ENCODE measurements at regions not wholly inside any gene's neighbourhood (a gene's known extent, or its start where the extent isn't known, plus 50 kb on each side); places are given as distances from the start of the nearest gene placed in this dataset.

GRCh38 chr16:14329727-14330350 is 258.7 kb downstream of the MRTFB start:
- no peaks in the 10 kb centered on the region for H3K4me1 Mint-ChIP-seq (ENCODE audit: low read depth, unreplicated experiment)
- no peak overlapping the region for H3K4me3 Mint-ChIP-seq (ENCODE audit: unreplicated experiment)
- no peak for DNase-seq
- peaks cover 1% of the 10 kb centered on the region for H3K27me3 Mint-ChIP-seq (ENCODE audit: unreplicated experiment)
- H3K27ac Mint-ChIP-seq (ENCODE audit: unreplicated experiment) = no peak overlapping the region
- H3K36me3 Mint-ChIP-seq (ENCODE audit: unreplicated experiment) = no peaks in the 10 kb centered on the region
- TF ChIP-seq CTCF (IDR thresholded peaks at IDR 0.05; ENCODE audit: partially characterized antibody, unreplicated experiment) = no peak
- H3K9me3 Mint-ChIP-seq (ENCODE audit: unreplicated experiment) = no peaks in the 10 kb centered on the region

GRCh38 chr16:14325502-14326401 is 254.6 kb downstream of the MRTFB start:
- Mint-ChIP-seq H3K4me3 (ENCODE audit: unreplicated experiment) (no peak overlapping the region), H3K4me1 (ENCODE audit: low read depth, unreplicated experiment) (no peaks in the 10 kb centered on the region)

DNA sequence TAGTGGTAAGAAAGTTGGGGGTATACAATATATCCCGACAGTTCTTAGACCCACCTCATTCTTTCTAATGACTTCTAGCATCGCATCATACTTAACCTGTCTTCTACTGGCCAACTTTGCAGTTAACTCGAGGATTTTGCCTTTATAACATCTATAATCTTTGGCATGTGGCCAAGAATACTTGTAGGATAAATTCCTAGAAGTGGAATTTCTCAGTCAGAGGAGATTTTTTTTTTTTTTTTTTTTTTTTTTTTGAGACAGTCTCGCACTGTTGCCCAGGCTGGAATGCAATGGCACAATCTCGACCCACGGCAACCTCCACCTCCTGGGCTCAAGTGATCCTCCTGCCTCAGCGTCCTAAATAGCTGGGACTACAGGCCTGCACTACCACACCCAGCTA is 253.5 kb downstream of the MRTFB start:
- Mint-ChIP-seq H3K36me3 (ENCODE audit: unreplicated experiment) (no peaks in the 10 kb centered on the region), H3K4me1 (ENCODE audit: low read depth, unreplicated experiment) (no peaks in the 10 kb centered on the region), H3K4me3 (ENCODE audit: unreplicated experiment) (no peak overlapping the region), H3K27me3 (ENCODE audit: unreplicated experiment) (peaks cover 4% of the 10 kb centered on the region), H3K27ac (ENCODE audit: unreplicated experiment) (no peak overlapping the region), H3K9me3 (ENCODE audit: unreplicated experiment) (no peaks in the 10 kb centered on the region)
- TF ChIP-seq CTCF (IDR thresholded peaks at IDR 0.05; ENCODE audit: partially characterized antibody, unreplicated experiment) = no peak
- DNase-seq = no peak

More at GRCh38 chr16:14325502-14326401, 254.6 kb downstream of the MRTFB start:
- Mint-ChIP-seq H3K36me3 (ENCODE audit: unreplicated experiment) (no peaks in the 10 kb centered on the region), H3K27me3 (ENCODE audit: unreplicated experiment) (peaks cover 4% of the 10 kb centered on the region), H3K27ac (ENCODE audit: unreplicated experiment) (no peak overlapping the region), H3K9me3 (ENCODE audit: unreplicated experiment) (no peaks in the 10 kb centered on the region)
- DNase-seq = no peak
- no peak for TF ChIP-seq CTCF (IDR thresholded peaks at IDR 0.05; ENCODE audit: partially characterized antibody, unreplicated experiment)

DNA sequence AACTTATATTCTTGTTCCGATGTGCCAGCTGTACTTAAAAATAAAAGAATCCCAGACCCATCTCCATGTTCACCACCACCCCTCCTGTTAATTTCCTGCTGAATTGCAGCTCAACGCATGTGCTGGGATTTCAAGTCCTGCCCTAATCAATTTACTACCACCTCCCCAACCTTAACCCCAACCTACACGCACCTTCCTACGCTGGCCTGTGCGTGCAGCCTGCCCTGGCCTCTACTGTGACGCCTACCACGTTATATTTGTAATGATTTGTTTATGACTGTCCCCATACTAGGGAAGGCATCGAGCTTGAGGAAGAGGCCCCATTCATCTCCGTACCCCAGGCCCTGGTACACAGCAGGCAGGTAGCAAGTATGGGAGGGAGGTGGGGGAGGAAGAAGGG is 251.1 kb downstream of the MRTFB start:
- TF ChIP-seq CTCF (IDR thresholded peaks at IDR 0.05; ENCODE audit: partially characterized antibody, unreplicated experiment) = no peak
- H3K27me3 Mint-ChIP-seq (ENCODE audit: unreplicated experiment) = peaks cover 3% of the 10 kb centered on the region
- no peak for DNase-seq
- no peaks in the 10 kb centered on the region for H3K36me3 Mint-ChIP-seq (ENCODE audit: unreplicated experiment)
- no peaks in the 10 kb centered on the region for H3K9me3 Mint-ChIP-seq (ENCODE audit: unreplicated experiment)
- no peak overlapping the region for H3K4me3 Mint-ChIP-seq (ENCODE audit: unreplicated experiment)
- peaks cover 2% of the 10 kb centered on the region for H3K4me1 Mint-ChIP-seq (ENCODE audit: low read depth, unreplicated experiment)
- H3K27ac Mint-ChIP-seq (ENCODE audit: unreplicated experiment) = no peak overlapping the region

- Mint-ChIP-seq H3K27ac (ENCODE audit: unreplicated experiment) (no peak overlapping the region), H3K27me3 (ENCODE audit: unreplicated experiment) (peaks cover 3% of the 10 kb centered on the region), H3K36me3 (ENCODE audit: unreplicated experiment) (no peaks in the 10 kb centered on the region), H3K4me1 (ENCODE audit: low read depth, unreplicated experiment) (peaks cover 2% of the 10 kb centered on the region), H3K4me3 (ENCODE audit: unreplicated experiment) (no peak overlapping the region), H3K9me3 (ENCODE audit: unreplicated experiment) (no peaks in the 10 kb centered on the region)
- no peak for DNase-seq
- no peak for TF ChIP-seq CTCF (IDR thresholded peaks at IDR 0.05; ENCODE audit: partially characterized antibody, unreplicated experiment)
These were observed 250.4 kb downstream of the MRTFB start for GRCh38 chr16:14321542-14321941.

Data from glutamatergic neuron (in vitro differentiated cells).